K562 (cell line): ENCODE measurements at regions not wholly inside any gene's neighbourhood (a gene's known extent, or its start where the extent isn't known, plus 50 kb on each side); places are given as distances from the start of the nearest gene placed in this dataset.

Experiments used
- SMARCC2 ChIP-seq: fragments of 450-650 bp; IDR thresholded peaks from 2 replicates; pipeline ENCODE4 v1.6.1; 2017; ENCODE audit warnings: antibody characterized with exemption, moderate library complexity, mild to moderate bottlenecking, low read depth
- ZBTB40 ChIP-seq, 2 experiments: fragments of 450-650 bp in 1 of 2; sonication (generic) in 1 of 2; formaldehyde crosslinking in 1 of 2; IDR thresholded peaks; 2 replicates each; pipeline versions ENCODE4 v1.7.1 to v1.9.0; 2016 to 2022; ENCODE audit warnings: inconsistent platforms in 1 of 2, mild to moderate bottlenecking in 1 of 2, missing genetic modification reagents in 1 of 2
- ZNF23 ChIP-seq: fragments of 250-450 bp; sonication (Bioruptor Pico); IDR thresholded peaks from 2 replicates; pipeline ENCODE4 v1.4.0; 2020; ENCODE audit warnings: mild to moderate bottlenecking

GRCh38 chr3:194053136-194053535 is 82.8 kb upstream of the HES1 start (continued):
- TF ChIP-seq ZBTB40 (IDR thresholded peaks at IDR 0.05) (no peak), ZBTB40 (CRISPR knock-in tag; IDR thresholded peaks at IDR 0.05) (no peak), SMARCC2 (no peak), ZNF23 (CRISPR knock-in tag) (no peak)
